HCT116 (cell line): ENCODE measurements at regions not wholly inside any gene's neighbourhood (a gene's known extent, or its start where the extent isn't known, plus 50 kb on each side); places are given as distances from the start of the nearest gene placed in this dataset.

Experiments
- ATAC-seq: fragments of 200-7000 bp; cut with Tn5 transposase; 2 replicates; pipeline ENCODE4 v1.9.1; 2020; ENCODE audit warnings: mild to moderate bottlenecking, moderate library complexity
- BruUV-seq: library from RNA; stranded (reverse); fragments of 400-500 nt; replicated peaks from 2 replicates; lab custom pipeline; 2021; lab: Mats Ljungman, UMichigan
- CTCF ChIA-PET: fragments of 300-600 bp; sonication (Branson Sonifier 250); formaldehyde crosslinking; loops from one replicate; lab custom pipeline; 2021; ENCODE audit warnings: antibody characterized with exemption; lab: Charles Lee
- POLR2A ChIA-PET: fragments of 300-600, 350-600 bp; sonication (Branson Sonifier 250); formaldehyde crosslinking; loops from one replicate; lab custom pipeline; 2021; ENCODE audit warnings: antibody characterized with exemption; lab: Charles Lee
- RAD21 ChIA-PET, 2 experiments: fragments of 300-600 bp; sonication (Branson Sonifier 250); formaldehyde crosslinking; loops; one replicate each; lab custom pipeline; 2023; ENCODE audit warnings: low total read pairs in 2 of 2; ENCODE audit not compliant: uncharacterized antibody in 2 of 2, unreplicated experiment in 2 of 2, low non-redundant PET in 1 of 2; lab: Charles Lee
- DNase-seq: peaks from one replicate; pipeline ENCODE4 v3.0.0-alpha.2; 2010; ENCODE audit warnings: low read depth, low spot score
- H2AFZ ChIP-seq: fragments of 200-600 bp; shearing (Covaris generic), sonication (generic); 2 replicates; pipeline ENCODE4 v1.6.1; 2017; ENCODE audit warnings: low read depth, mixed run types, mixed read lengths, antibody characterized with exemption, low read length; ENCODE audit not compliant: poor library complexity, severe bottlenecking
- H3K27ac ChIP-seq: 2 replicates; pipeline ENCODE4 v1.5.1; 2012; ENCODE audit warnings: low read depth, low read length
- H3K27me3 ChIP-seq: fragments of 200-600 bp; sonication (generic); 2 replicates; pipeline ENCODE4 v1.6.1; 2016; ENCODE audit warnings: mixed run types, low read length, mixed read lengths; ENCODE audit not compliant: insufficient read depth
- H3K36me3 ChIP-seq, 2 experiments: fragments of 200-500 bp in 1 of 2; fragments of 200-600 bp in 1 of 2; sonication (Bioruptor generic) in 1 of 2; sonication (generic) in 1 of 2; 2 replicates each; pipeline versions ENCODE4 v1.5.1 to v1.6.1; 2014 to 2016; ENCODE audit warnings: low read length in 2 of 2, inconsistent platforms in 1 of 2, mixed read lengths in 1 of 2, mixed run types in 1 of 2; ENCODE audit not compliant: insufficient read depth in 2 of 2, control insufficient read depth in 1 of 2
- H3K4me1 ChIP-seq, 2 experiments: fragments of 200-600 bp in 1 of 2; sonication (generic) in 1 of 2; 2 replicates each; pipeline versions ENCODE4 v1.5.1 to v1.6.1; 2012 to 2017; ENCODE audit warnings: low read length in 2 of 2, inconsistent platforms in 1 of 2, mild to moderate bottlenecking in 1 of 2, mixed read lengths in 1 of 2, mixed run types in 1 of 2, moderate library complexity in 1 of 2; ENCODE audit not compliant: insufficient read depth in 2 of 2, control insufficient read depth in 1 of 2
- H3K4me2 ChIP-seq: fragments of 200-600 bp; sonication (generic); 2 replicates; pipeline ENCODE4 v1.6.1; 2017; ENCODE audit warnings: mixed run types, low read length, mixed read lengths
- H3K4me3 ChIP-seq, 2 experiments: fragments of 200-600 bp in 1 of 2; sonication (generic) in 1 of 2; replicated peaks in 1 of 2; 2 replicates each; pipeline ENCODE4 v1.5.1; 2011 to 2016; ENCODE audit warnings: low read length in 2 of 2, control low read depth in 1 of 2, low read depth in 1 of 2, mild to moderate bottlenecking in 1 of 2, mixed read lengths in 1 of 2, mixed run types in 1 of 2
- H3K79me2 ChIP-seq: fragments of 200-600 bp; sonication (generic); 2 replicates; pipeline ENCODE4 v1.6.1; 2017; ENCODE audit warnings: mild to moderate bottlenecking, mixed run types, low read length, moderate library complexity, mixed read lengths; ENCODE audit not compliant: insufficient read depth
- H3K9ac ChIP-seq: fragments of 200-600 bp; sonication (generic); 2 replicates; pipeline ENCODE4 v1.6.1; 2016; ENCODE audit warnings: low read length, mixed read lengths
- H3K9me2 ChIP-seq: fragments of 200-600 bp; sonication (generic), shearing (Covaris generic); 2 replicates; pipeline ENCODE4 v1.6.1; 2017; ENCODE audit warnings: mixed run types, mild to moderate bottlenecking, moderate library complexity; ENCODE audit not compliant: insufficient read depth
- H3K9me3 ChIP-seq, 2 experiments: fragments of 200-500 bp in 1 of 2; fragments of 200-600 bp in 1 of 2; sonication (Bioruptor generic) in 1 of 2; sonication (generic) in 1 of 2; 2 replicates each; pipeline ENCODE4 v1.6.1; 2014 to 2017; ENCODE audit warnings: low read length in 2 of 2, mixed read lengths in 2 of 2, inconsistent platforms in 1 of 2, low read depth in 1 of 2, mild to moderate bottlenecking in 1 of 2, mixed run types in 1 of 2, moderate library complexity in 1 of 2; ENCODE audit not compliant: control insufficient read depth in 1 of 2, insufficient read depth in 1 of 2
- H4K20me1 ChIP-seq: fragments of 200-600 bp; sonication (generic), shearing (Covaris generic); 2 replicates; pipeline ENCODE4 v1.6.1; 2017; ENCODE audit warnings: mixed run types, mild to moderate bottlenecking, moderate library complexity; ENCODE audit not compliant: insufficient read depth
- CEBPB ChIP-seq: IDR thresholded peaks from 2 replicates; pipeline ENCODE4 v1.6.1; 2012; ENCODE audit warnings: low read depth
- EGR1 ChIP-seq: IDR thresholded peaks from 2 replicates; pipeline ENCODE4 v1.6.1; 2012; ENCODE audit warnings: low read depth
- ELF1 ChIP-seq: IDR thresholded peaks from 2 replicates; pipeline ENCODE4 v1.6.1; 2012; ENCODE audit warnings: low read depth, borderline replicate concordance
- EZH2 ChIP-seq: fragments of 200-600 bp; sonication (generic); IDR thresholded peaks from 2 replicates; pipeline ENCODE4 v1.6.1; 2017; ENCODE audit warnings: antibody characterized with exemption, mixed run types
- EZH2phosphoT487 ChIP-seq: fragments of 200-600 bp; IDR thresholded peaks from 2 replicates; pipeline ENCODE4 v1.6.1; 2018; ENCODE audit warnings: antibody characterized with exemption, borderline replicate concordance
- FOSL1 ChIP-seq: IDR thresholded peaks from 2 replicates; pipeline ENCODE4 v1.6.1; 2012; ENCODE audit warnings: low read depth
- JUND ChIP-seq: IDR thresholded peaks from 2 replicates; pipeline ENCODE4 v1.6.1; 2012
- POLR2A ChIP-seq: IDR thresholded peaks from 2 replicates; pipeline ENCODE4 v1.7.0; 2011; ENCODE audit warnings: borderline replicate concordance; ENCODE audit not compliant: insufficient read depth, insufficient read length; ENCODE audit errors: extremely low read depth
- POLR2AphosphoS5 ChIP-seq: IDR thresholded peaks from 2 replicates; pipeline ENCODE4 v1.6.1; 2011; ENCODE audit warnings: mild to moderate bottlenecking, low read depth, low read length, moderate library complexity
- RAD21 ChIP-seq: IDR thresholded peaks from 2 replicates; pipeline ENCODE4 v1.6.1; 2012; ENCODE audit warnings: low read depth, mild to moderate bottlenecking
- SIN3A ChIP-seq: IDR thresholded peaks from 2 replicates; pipeline ENCODE4 v1.6.1; 2012; ENCODE audit warnings: low read depth
- SP1 ChIP-seq: IDR thresholded peaks from 2 replicates; pipeline ENCODE4 v1.6.1; 2012; ENCODE audit warnings: low read depth
- SRF ChIP-seq: IDR thresholded peaks from 2 replicates; pipeline ENCODE4 v1.6.1; 2012; ENCODE audit warnings: low read depth
- TCF7L2 ChIP-seq: IDR thresholded peaks from 2 replicates; pipeline ENCODE4 v1.7.0; 2011; ENCODE audit warnings: borderline replicate concordance, inconsistent platforms; ENCODE audit not compliant: insufficient read depth, insufficient read length; ENCODE audit errors: extremely low read depth
- YY1 ChIP-seq: IDR thresholded peaks from 2 replicates; pipeline ENCODE4 v1.6.1; 2011; ENCODE audit warnings: low read length, low read depth, moderate library complexity, mild to moderate bottlenecking; ENCODE audit not compliant: insufficient replicate concordance; ENCODE audit errors: extremely low read depth
- ZFX ChIP-seq: fragments of 450-650 bp; IDR thresholded peaks from 2 replicates; pipeline ENCODE4 v1.6.1; 2017
- ZNF274 ChIP-seq: fragments of 200-500 bp; sonication (Bioruptor generic); IDR thresholded peaks from 2 replicates; pipeline ENCODE4 v1.6.1; 2014; ENCODE audit warnings: mild to moderate bottlenecking, low read depth, low read length, inconsistent platforms
- intact Hi-C: fragments of 100-400 bp; cut with micrococcal nuclease; formaldehyde crosslinking; loops from 2 replicates; pipeline ENCODE4 v1.10.0; 2022
- TF ChIP-seq, protein P1 (sequence below): IDR thresholded peaks from 2 replicates; pipeline ENCODE4 v1.6.1; 2012
- TF ChIP-seq, protein P2 (sequence below): IDR thresholded peaks from 2 replicates; pipeline ENCODE4 v1.6.1; 2012; ENCODE audit warnings: low read depth

GRCh38 chr2:13135369-13135768 lies 418.6 kb downstream of the TRIB2 start:
- POLR2A ChIA-PET: no interaction called here
- TF ChIP-seq EGR1 (no peak), TCF7L2 (no peak), EZH2phosphoT487 (no peak), ZNF274 (no peak), YY1 (no peak), RAD21 (no peak), FOSL1 (no peak), POLR2AphosphoS5 (no peak), ELF1 (no peak), ZFX (no peak), POLR2A (no peak), EZH2 (no peak), SRF (no peak), SP1 (no peak), SIN3A (no peak), CEBPB (no peak), JUND (no peak)
- TF ChIP-seq, protein P1, sequence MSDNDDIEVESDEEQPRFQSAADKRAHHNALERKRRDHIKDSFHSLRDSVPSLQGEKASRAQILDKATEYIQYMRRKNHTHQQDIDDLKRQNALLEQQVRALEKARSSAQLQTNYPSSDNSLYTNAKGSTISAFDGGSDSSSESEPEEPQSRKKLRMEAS: no peak
- TF ChIP-seq, protein P2, sequence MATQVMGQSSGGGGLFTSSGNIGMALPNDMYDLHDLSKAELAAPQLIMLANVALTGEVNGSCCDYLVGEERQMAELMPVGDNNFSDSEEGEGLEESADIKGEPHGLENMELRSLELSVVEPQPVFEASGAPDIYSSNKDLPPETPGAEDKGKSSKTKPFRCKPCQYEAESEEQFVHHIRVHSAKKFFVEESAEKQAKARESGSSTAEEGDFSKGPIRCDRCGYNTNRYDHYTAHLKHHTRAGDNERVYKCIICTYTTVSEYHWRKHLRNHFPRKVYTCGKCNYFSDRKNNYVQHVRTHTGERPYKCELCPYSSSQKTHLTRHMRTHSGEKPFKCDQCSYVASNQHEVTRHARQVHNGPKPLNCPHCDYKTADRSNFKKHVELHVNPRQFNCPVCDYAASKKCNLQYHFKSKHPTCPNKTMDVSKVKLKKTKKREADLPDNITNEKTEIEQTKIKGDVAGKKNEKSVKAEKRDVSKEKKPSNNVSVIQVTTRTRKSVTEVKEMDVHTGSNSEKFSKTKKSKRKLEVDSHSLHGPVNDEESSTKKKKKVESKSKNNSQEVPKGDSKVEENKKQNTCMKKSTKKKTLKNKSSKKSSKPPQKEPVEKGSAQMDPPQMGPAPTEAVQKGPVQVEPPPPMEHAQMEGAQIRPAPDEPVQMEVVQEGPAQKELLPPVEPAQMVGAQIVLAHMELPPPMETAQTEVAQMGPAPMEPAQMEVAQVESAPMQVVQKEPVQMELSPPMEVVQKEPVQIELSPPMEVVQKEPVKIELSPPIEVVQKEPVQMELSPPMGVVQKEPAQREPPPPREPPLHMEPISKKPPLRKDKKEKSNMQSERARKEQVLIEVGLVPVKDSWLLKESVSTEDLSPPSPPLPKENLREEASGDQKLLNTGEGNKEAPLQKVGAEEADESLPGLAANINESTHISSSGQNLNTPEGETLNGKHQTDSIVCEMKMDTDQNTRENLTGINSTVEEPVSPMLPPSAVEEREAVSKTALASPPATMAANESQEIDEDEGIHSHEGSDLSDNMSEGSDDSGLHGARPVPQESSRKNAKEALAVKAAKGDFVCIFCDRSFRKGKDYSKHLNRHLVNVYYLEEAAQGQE: no peak
- Histone ChIP-seq H3K27me3 (no peaks in the 10 kb centered on the region), H3K9ac (no peak overlapping the region), H3K4me2 (no peak overlapping the region), H3K4me3 (no peak overlapping the region), H3K79me2 (no peaks in the 10 kb centered on the region), H2AFZ (no peak overlapping the region), H3K9me2 (no peaks in the 10 kb centered on the region), H3K36me3 (no peaks in the 10 kb centered on the region), H3K9me3 (peaks cover 0 to 9% of the 10 kb centered on the region in 2 experiments; a peak in 3 of 4 replicates), H3K27ac (no peak overlapping the region), H4K20me1 (no peaks in the 10 kb centered on the region), H3K4me1 (no peaks in the 10 kb centered on the region)
- ATAC-seq: no peak
- RAD21 ChIA-PET: no interaction called here
- intact Hi-C loops: no loop called here
- CTCF ChIA-PET: no interaction called here
- no TSS peak for BruUV-seq
- no peak for DNase-seq
